A204.1 (cell line): ENCODE measurements at regions not wholly inside any gene's neighbourhood (a gene's known extent, or its start where the extent isn't known, plus 50 kb on each side); places are given as distances from the start of the nearest gene placed in this dataset.
A peak's percentile ranks its signal among the peaks of the same experiment; 100 is the strongest.
"Not testable (repeated sequence)": the region's sequence is repeated elsewhere in the genome, so short reads cannot be mapped to it uniquely, and the experiment has no call there.

ENCODE experiments used
- FAIRE-seq: peaks from 2 replicates; lab custom pipeline; 2012; peaks lifted over from hg19 to GRCh38; lab: Jason Lieb, UNC

GRCh38 chr13:91241221-91241933 is 106.1 kb upstream of the MIR17HG start:
- no peak for FAIRE-seq

- FAIRE-seq = no peak
These were observed 104.8 kb upstream of the MIR17HG start for GRCh38 chr13:91242652-91243051.

DNA sequence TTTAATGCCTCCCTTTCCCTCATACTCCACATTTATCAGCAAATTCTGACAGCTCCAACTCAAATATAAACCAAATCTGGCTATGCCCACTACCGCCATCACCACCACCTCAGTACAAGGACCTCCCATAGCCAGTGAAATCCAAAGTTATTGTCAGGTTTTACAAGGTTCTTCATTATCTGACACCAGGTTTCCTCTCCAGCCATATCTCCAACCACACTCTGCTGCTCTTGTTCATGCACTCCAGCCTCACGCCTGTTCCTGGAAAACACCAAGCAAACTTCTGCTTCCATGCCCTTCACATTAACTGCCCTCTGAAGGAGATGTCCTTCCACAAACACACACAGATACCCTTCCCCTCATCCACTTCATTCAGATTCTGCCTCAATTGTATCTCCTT is 102.2 kb upstream of the MIR17HG start:
- FAIRE-seq = no peak

GRCh38 chr13:91247768-91248167 is 99.7 kb upstream of the MIR17HG start:
- peak; percentile 94 for FAIRE-seq

DNA sequence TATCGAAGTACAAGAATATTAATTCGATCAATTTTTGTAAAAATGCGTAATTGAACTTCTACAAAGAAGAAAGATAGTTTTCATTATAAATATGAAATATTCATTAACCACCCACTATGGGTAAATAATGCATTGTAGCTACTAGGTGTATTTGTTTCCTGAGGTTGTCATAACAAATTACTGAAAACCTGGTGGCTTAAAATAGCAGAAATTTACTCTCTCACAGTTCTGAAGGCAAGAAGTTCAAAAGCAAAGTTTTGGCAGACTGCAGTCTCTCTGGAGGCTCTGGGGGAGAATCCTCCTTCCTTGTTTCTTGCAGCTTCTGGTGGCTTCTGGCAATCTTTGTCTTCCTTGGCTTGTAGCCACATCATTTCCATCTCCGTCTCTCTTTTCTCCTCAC is 99.2 kb upstream of the MIR17HG start:
- FAIRE-seq = no peak

DNA sequence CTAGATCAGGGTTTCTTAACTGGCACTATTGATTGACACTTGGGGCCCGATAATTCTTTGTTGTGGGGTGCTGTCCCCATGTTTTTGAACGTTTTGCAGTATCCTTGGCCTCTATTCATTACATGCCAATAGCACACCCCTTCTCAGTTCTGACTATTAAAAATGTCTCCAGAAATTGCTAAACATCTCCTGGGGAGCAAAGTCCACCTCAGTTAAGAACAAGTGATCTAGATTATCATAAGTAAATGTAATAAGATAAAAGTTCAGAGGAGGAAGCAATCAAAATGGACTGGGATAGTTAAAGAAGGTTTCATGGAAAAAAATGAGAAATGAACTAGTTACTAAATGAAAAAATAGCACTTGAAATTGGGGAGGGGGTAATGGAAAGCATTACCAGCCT is 98.1 kb upstream of the MIR17HG start:
- no peak for FAIRE-seq

- no peak for FAIRE-seq
These were observed 97.6 kb upstream of the MIR17HG start for GRCh38 chr13:91249861-91250260.

DNA sequence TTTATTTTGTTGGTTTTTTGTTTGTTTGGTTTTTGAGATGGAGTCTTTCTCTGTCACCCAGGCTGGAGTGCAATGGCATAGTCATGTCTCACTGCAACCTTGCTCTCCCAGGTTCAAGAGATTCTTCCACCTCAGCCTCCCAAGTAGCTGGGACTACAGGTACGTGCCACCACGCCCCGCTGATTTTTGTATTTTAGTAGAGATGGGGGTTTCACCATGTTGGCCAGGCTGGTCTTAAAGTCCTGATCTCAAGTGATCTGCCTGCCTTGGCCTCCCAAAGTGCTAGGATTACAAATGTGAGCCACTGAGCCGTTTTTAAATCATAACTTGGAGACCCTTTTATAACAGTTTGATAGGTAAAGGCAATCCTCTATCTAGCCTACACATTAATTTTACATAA is 95.9 kb upstream of the MIR17HG start:
- FAIRE-seq = not testable (repeated sequence)

- FAIRE-seq = no peak
These were observed 83.0 kb upstream of the MIR17HG start for GRCh38 chr13:91264484-91264883.

- FAIRE-seq = no peak
These were observed 78.2 kb upstream of the MIR17HG start for GRCh38 chr13:91269237-91269636.

- no peak for FAIRE-seq
These were observed 77.5 kb upstream of the MIR17HG start for GRCh38 chr13:91270031-91270430.

DNA sequence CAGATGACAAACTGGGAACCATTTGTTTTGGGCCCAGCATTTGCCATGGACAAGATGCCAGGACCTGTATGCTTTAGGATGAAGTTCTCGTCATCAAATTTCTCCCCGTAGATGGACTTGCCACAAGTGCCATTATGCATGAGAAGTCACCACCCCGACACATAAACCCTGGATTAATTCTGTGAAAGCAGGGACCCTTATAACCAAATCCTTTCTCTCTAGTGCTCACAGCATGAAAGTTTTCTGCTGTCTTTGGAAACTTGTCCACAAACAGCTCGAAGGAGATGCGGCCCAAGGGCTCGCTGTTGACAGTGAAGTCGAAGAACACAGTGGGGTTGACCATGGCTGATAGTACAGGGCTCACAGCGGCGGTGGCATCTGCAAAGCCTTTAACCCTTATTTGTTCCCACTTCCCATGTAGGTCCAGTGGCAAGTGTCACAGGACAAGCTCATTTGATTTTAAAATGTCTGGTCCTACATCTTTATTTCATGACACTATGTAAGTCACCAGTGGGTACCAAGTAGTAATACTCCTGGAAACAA is 75.2 kb upstream of the MIR17HG start:
- no peak for FAIRE-seq

DNA sequence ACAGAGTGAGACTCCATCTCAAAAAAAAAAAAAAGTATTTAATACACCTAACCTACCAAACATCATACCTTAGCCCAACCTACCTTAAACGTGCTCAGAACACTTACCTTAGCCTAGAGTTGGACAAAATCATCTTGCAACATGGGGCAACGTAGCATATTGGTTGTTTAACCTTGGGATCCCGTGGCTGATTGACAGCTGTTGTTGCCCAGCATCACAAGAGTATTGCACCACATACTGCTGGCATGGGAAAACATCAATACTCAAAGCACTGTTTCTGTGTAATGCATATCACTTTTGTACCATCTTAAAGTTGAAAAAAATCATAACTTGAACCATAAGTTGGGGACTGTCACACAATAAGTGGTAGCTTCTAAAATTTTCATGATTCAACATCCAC is 73.8 kb upstream of the MIR17HG start:
- no peak for FAIRE-seq

GRCh38 chr13:91277013-91277676 is 70.3 kb upstream of the MIR17HG start:
- no peak for FAIRE-seq

- no peak for FAIRE-seq
These were observed 69.2 kb upstream of the MIR17HG start for GRCh38 chr13:91278291-91278690.

- no peak for FAIRE-seq
These were observed 68.6 kb upstream of the MIR17HG start for GRCh38 chr13:91278888-91279287.

DNA sequence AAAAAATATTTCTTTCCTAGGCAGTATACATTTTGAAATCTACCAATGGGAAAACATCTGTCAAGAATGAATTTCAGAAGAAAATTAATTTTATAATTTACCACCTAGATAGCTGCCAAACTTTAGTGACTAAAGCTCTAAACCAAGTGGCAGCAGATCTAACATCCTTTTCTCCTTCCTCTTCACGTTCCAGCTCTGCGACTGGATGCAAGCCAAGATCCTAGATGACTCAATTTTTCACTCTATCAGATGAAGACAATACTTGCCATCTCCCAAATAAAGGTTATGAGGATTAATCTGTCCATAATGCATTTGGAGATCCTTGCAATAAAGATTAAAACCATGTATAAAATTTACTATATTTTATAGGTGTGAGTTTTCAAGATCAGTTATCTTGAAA is 66.7 kb upstream of the MIR17HG start:
- FAIRE-seq = no peak

GRCh38 chr13:91284335-91284734 is 63.2 kb upstream of the MIR17HG start:
- no peak for FAIRE-seq

- FAIRE-seq = no peak
These were observed 61.2 kb upstream of the MIR17HG start for GRCh38 chr13:91286317-91286716.

DNA sequence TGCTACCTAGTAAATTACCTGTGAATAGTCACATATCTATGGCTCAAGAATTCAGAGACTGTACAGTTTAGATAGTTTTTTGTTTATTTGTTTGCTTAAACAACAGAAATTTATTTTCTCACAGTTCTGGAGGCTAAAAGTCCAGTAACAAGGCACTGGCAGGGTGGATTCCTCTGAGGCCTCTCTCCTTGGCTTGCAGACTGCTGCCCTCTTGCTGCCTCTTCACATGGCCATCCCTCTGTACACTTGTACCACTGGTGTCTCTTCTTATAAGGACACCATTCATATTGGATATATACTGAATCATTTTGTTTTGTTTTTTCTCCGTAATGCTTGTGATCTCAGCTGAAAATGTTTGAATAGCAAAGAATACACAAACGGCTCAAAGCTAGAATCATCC is 56.4 kb upstream of the MIR17HG start:
- FAIRE-seq = no peak

GRCh38 chr13:91292630-91293221 is 54.8 kb upstream of the MIR17HG start:
- FAIRE-seq = no peak

- FAIRE-seq = no peak
These were observed 51.6 kb upstream of the MIR17HG start for GRCh38 chr13:91295712-91296410.

DNA sequence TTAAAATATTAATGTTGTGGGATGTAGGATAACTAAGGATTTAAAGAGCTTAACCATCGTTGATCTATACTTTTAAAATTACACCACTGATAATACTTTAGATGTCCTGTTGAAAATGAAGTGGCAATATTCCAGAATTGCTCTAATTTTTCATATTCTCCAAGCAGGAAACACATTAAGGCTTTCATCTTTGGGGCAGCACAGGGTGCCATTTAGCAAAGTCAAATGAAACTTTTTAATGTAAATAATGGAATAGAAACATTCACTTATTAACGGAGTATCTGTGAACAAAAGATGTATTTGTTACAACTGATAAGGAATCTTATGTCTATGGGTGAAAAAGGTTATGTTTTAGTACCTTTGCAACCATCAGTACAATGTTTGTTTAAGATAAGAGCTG is 50.0 kb upstream of the MIR17HG start:
- FAIRE-seq = no peak
